Neural progenitor cell (in vitro differentiated cells): ENCODE measurements at regions not wholly inside any gene's neighbourhood (a gene's known extent, or its start where the extent isn't known, plus 50 kb on each side); places are given as distances from the start of the nearest gene placed in this dataset.

Experiments used
- DNase-seq: peaks from one replicate; pipeline ENCODE4 v3.0.0-alpha.2; 2016; ENCODE audit warnings: low spot score
- H2AFZ ChIP-seq: fragments of 200-600 bp; sonication (generic); replicated peaks from 2 replicates; pipeline ENCODE4 v1.6.1; 2016; ENCODE audit warnings: antibody characterized with exemption
- H3F3A ChIP-seq: fragments of 200-600 bp; sonication (generic); 2 replicates; pipeline ENCODE4 v1.6.1; 2016; ENCODE audit warnings: antibody characterized with exemption, low read depth
- H3K27ac ChIP-seq: fragments of 200-600 bp; sonication (generic); 2 replicates; pipeline ENCODE4 v1.5.1; 2016; ENCODE audit warnings: mild to moderate bottlenecking
- H3K27me3 ChIP-seq: fragments of 200-600 bp; sonication (generic); 2 replicates; pipeline ENCODE4 v1.6.1; 2016; ENCODE audit warnings: mild to moderate bottlenecking, moderate library complexity
- H3K36me3 ChIP-seq: fragments of 200-600 bp; sonication (generic); 2 replicates; pipeline ENCODE4 v1.5.1; 2016
- H3K4me1 ChIP-seq: fragments of 200-600 bp; sonication (generic); 2 replicates; pipeline ENCODE4 v1.6.1; 2016; ENCODE audit warnings: mixed run types
- H3K4me2 ChIP-seq: fragments of 200-600 bp; sonication (generic); 2 replicates; pipeline ENCODE4 v1.6.1; 2016
- H3K4me3 ChIP-seq: fragments of 200-600 bp; sonication (generic); 2 replicates; pipeline ENCODE4 v1.5.1; 2016
- H3K79me2 ChIP-seq: fragments of 200-600 bp; sonication (generic); 2 replicates; pipeline ENCODE4 v1.6.1; 2016; ENCODE audit warnings: low read depth
- H3K9ac ChIP-seq: fragments of 200-600 bp; sonication (generic); 2 replicates; pipeline ENCODE4 v1.6.1; 2016
- H3K9me3 ChIP-seq: fragments of 200-600 bp; sonication (generic); 2 replicates; pipeline ENCODE4 v1.5.1; 2016; ENCODE audit warnings: low read depth
- H4K20me1 ChIP-seq: fragments of 200-600 bp; sonication (generic); 2 replicates; pipeline ENCODE4 v1.6.1; 2016; ENCODE audit warnings: low read depth
- H3K27ac Mint-ChIP-seq: 3 replicates; pipeline ENCODE4 v1.8.0; 2021; ENCODE audit warnings: mixed read lengths
- H3K27me3 Mint-ChIP-seq: 2 replicates; pipeline ENCODE4 v1.8.0; 2022; ENCODE audit warnings: low read depth, mild to moderate bottlenecking, inconsistent platforms, moderate library complexity, mixed read lengths; ENCODE audit not compliant: insufficient read depth
- H3K36me3 Mint-ChIP-seq: 3 replicates; pipeline ENCODE4 v1.8.0; 2021; ENCODE audit warnings: mixed read lengths
- H3K4me1 Mint-ChIP-seq: 3 replicates; pipeline ENCODE4 v1.8.0; 2021; ENCODE audit warnings: mixed read lengths
- H3K4me3 Mint-ChIP-seq: 3 replicates; pipeline ENCODE4 v1.8.0; 2021; ENCODE audit warnings: mild to moderate bottlenecking, moderate library complexity, mixed read lengths
- H3K9me3 Mint-ChIP-seq: 3 replicates; pipeline ENCODE4 v1.8.0; 2020; ENCODE audit warnings: mixed read lengths
- CTCF ChIP-seq: fragments of 200-600 bp; sonication (generic); IDR thresholded peaks from 2 replicates; pipeline ENCODE4 v1.5.1; 2017; ENCODE audit warnings: antibody characterized with exemption, mild to moderate bottlenecking
- EZH2 ChIP-seq: fragments of 200-600 bp; sonication (generic); IDR thresholded peaks from 2 replicates; pipeline ENCODE4 v1.6.1; 2017; ENCODE audit warnings: antibody characterized with exemption, mild to moderate bottlenecking, moderate library complexity
- EZH2phosphoT487 ChIP-seq: fragments of 200-600 bp; sonication (generic); IDR thresholded peaks from 2 replicates; pipeline ENCODE4 v1.6.1; 2017; ENCODE audit warnings: antibody characterized with exemption

GRCh38 chrX:10350221-10350620, 193.4 kb downstream of the CLCN4 start:
- H3K9me3 Mint-ChIP-seq: peaks cover 9% of the 10 kb centered on the region
- H3K79me2 ChIP-seq: no peaks in the 10 kb centered on the region
- H3K36me3 ChIP-seq: no peaks in the 10 kb centered on the region
- no peaks in the 10 kb centered on the region for H3K4me1 Mint-ChIP-seq
- no peaks in the 10 kb centered on the region for H4K20me1 ChIP-seq
- peaks cover 3% of the 10 kb centered on the region for H3K9me3 ChIP-seq
- no peak overlapping the region for H3K4me2 ChIP-seq
- H3K27me3 ChIP-seq: no peaks in the 10 kb centered on the region
- DNase-seq: no peak
- no peak overlapping the region for H2AFZ ChIP-seq
- H3F3A ChIP-seq: no peaks in the 10 kb centered on the region
- no peaks in the 10 kb centered on the region for H3K36me3 Mint-ChIP-seq
- no peaks in the 10 kb centered on the region for H3K4me1 ChIP-seq
- H3K9ac ChIP-seq: no peak overlapping the region
- no peaks in the 10 kb centered on the region for H3K27me3 Mint-ChIP-seq
- H3K4me3 Mint-ChIP-seq: no peak overlapping the region
- H3K27ac Mint-ChIP-seq: no peak overlapping the region
- H3K27ac ChIP-seq: no peak overlapping the region
- no peak overlapping the region for H3K4me3 ChIP-seq
- TF ChIP-seq EZH2: no peak
- no peak for TF ChIP-seq CTCF
- no peak for TF ChIP-seq EZH2phosphoT487

DNA sequence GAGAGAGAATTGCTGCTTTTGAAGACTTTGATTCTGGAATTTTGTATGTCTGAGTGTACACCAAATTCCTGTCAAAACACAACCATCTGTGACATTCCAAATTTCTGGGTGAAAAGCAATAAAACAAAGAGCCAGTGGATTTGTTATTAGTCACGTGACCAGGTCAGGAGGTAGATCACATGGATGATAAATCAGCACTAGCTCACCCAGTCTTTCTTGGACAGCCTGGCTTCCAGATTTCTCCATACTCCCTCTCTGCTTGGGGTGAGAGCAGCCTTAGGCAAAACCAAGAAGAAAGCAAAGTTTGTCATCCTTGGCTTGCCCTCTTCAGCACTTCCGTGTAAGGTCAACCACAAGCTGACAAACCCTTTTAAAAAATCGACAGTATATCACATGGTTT, 194.2 kb downstream of the CLCN4 start:
- Histone ChIP-seq H4K20me1 (no peaks in the 10 kb centered on the region), H3K36me3 (no peaks in the 10 kb centered on the region), H3K27me3 (no peaks in the 10 kb centered on the region), H3F3A (no peaks in the 10 kb centered on the region), H3K79me2 (no peaks in the 10 kb centered on the region), H3K4me1 (no peaks in the 10 kb centered on the region), H3K4me2 (no peak overlapping the region), H3K4me3 (no peak overlapping the region), H3K27ac (no peak overlapping the region), H2AFZ (no peak overlapping the region), H3K9ac (no peak overlapping the region), H3K9me3 (peaks cover 3% of the 10 kb centered on the region)
- Mint-ChIP-seq H3K4me1 (no peaks in the 10 kb centered on the region), H3K27ac (no peak overlapping the region), H3K4me3 (no peak overlapping the region), H3K36me3 (no peaks in the 10 kb centered on the region), H3K9me3 (peaks cover 7% of the 10 kb centered on the region), H3K27me3 (no peaks in the 10 kb centered on the region)
- no peak for TF ChIP-seq EZH2
- no peak for TF ChIP-seq CTCF
- TF ChIP-seq EZH2phosphoT487: no peak
- no peak for DNase-seq

DNA sequence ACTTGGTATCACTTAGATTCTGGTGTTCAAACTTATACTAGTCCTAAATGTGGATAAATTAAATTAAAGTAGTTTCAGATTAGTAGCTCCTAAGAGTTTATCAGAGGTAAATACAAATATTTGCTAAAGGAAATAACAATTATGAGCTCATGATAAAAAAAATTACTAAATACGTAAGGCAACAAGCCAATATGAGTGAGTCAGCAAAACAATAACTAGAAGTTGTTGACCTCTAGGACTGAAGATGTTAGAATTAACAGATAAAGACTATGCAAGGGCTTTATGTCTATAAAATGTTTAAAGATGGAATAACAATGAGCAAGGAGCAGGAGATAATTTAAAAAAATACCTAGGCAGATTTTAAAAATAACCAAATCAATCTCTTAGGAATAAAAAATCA, 195.8 kb downstream of the CLCN4 start:
- Mint-ChIP-seq H3K27me3 (no peaks in the 10 kb centered on the region), H3K36me3 (no peaks in the 10 kb centered on the region), H3K4me3 (no peak overlapping the region), H3K4me1 (no peaks in the 10 kb centered on the region), H3K9me3 (peaks cover 2% of the 10 kb centered on the region), H3K27ac (no peak overlapping the region)
- H3K4me2 ChIP-seq: no peak overlapping the region
- H3K9ac ChIP-seq: no peak overlapping the region
- peaks cover 3% of the 10 kb centered on the region for H3K9me3 ChIP-seq
- no peak overlapping the region for H3K4me3 ChIP-seq
- H3K4me1 ChIP-seq: no peaks in the 10 kb centered on the region
- no peaks in the 10 kb centered on the region for H4K20me1 ChIP-seq
- no peaks in the 10 kb centered on the region for H3K27me3 ChIP-seq
- H3K27ac ChIP-seq: no peak overlapping the region
- H2AFZ ChIP-seq: no peak overlapping the region
- no peaks in the 10 kb centered on the region for H3K79me2 ChIP-seq
- DNase-seq: no peak
- H3F3A ChIP-seq: no peaks in the 10 kb centered on the region
- no peaks in the 10 kb centered on the region for H3K36me3 ChIP-seq
- TF ChIP-seq EZH2phosphoT487 (no peak), CTCF (no peak), EZH2 (no peak)

DNA sequence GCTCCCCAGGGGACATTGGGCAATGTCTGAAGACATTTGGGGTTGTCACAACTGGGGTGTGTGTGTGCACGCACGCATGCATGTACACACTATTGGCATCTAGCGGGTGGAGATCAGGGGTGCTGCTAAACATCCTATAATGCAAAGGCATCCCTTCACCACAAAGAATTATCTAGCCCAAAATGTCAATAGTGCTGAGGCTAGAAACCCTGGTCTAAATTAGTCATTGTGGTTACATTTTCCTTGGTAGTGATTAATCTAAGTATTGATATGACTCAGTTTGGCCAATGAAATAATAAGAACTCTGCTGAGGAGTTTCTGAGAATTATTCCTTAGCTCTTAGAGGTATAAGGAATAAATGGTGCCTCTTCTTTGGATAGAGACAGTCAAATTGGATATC, 200.2 kb downstream of the CLCN4 start:
- H3K27ac ChIP-seq: no peak overlapping the region
- DNase-seq: no peak
- Mint-ChIP-seq H3K27ac (no peak overlapping the region), H3K27me3 (peaks cover 4% of the 10 kb centered on the region), H3K36me3 (no peaks in the 10 kb centered on the region), H3K4me1 (no peaks in the 10 kb centered on the region), H3K9me3 (no peaks in the 10 kb centered on the region), H3K4me3 (no peak overlapping the region)
- H3K9me3 ChIP-seq: peaks cover 6% of the 10 kb centered on the region
- no peak overlapping the region for H3K9ac ChIP-seq
- no peak overlapping the region for H3K4me2 ChIP-seq
- H3K4me1 ChIP-seq: no peaks in the 10 kb centered on the region
- H3K36me3 ChIP-seq: no peaks in the 10 kb centered on the region
- no peak overlapping the region for H2AFZ ChIP-seq
- H3F3A ChIP-seq: no peaks in the 10 kb centered on the region
- no peak overlapping the region for H3K4me3 ChIP-seq
- TF ChIP-seq EZH2phosphoT487: no peak
- TF ChIP-seq CTCF: no peak
- TF ChIP-seq EZH2: no peak
- H3K27me3 ChIP-seq: no peaks in the 10 kb centered on the region
- H3K79me2 ChIP-seq: no peaks in the 10 kb centered on the region
- no peaks in the 10 kb centered on the region for H4K20me1 ChIP-seq
